Cardiac muscle cell (in vitro differentiated cells and primary cell): ENCODE measurements at regions not wholly inside any gene's neighbourhood (a gene's known extent, or its start where the extent isn't known, plus 50 kb on each side); places are given as distances from the start of the nearest gene placed in this dataset.

Source experiments
- DNase-seq, 2 donors: peaks; one replicate each; pipeline versions ENCODE4 v3.0.0 to v3.0.0-alpha.2; 2010 to 2017; ENCODE audit warnings: low read depth in 1 of 2, low spot score in 1 of 2
- H3K27ac ChIP-seq: fragments of 200-600 bp; sonication (generic); 2 replicates; pipeline ENCODE4 v1.5.1; 2016
- H3K27me3 ChIP-seq: fragments of 200-600 bp; sonication (generic); 2 replicates; pipeline ENCODE4 v1.6.0; 2016; ENCODE audit warnings: control low read depth
- H3K36me3 ChIP-seq: fragments of 200-600 bp; sonication (generic); 2 replicates; pipeline ENCODE4 v1.5.1; 2016; ENCODE audit warnings: control low read depth
- H3K4me1 ChIP-seq: fragments of 200-600 bp; sonication (generic); 2 replicates; pipeline ENCODE4 v1.8.1; 2017; ENCODE audit warnings: low read depth, mild to moderate bottlenecking, mixed run types
- H3K4me3 ChIP-seq: fragments of 200-600 bp; sonication (generic); 2 replicates; pipeline ENCODE4 v1.5.1; 2016; ENCODE audit warnings: mild to moderate bottlenecking
- H3K9me3 ChIP-seq: fragments of 200-600 bp; sonication (generic); 2 replicates; pipeline ENCODE4 v1.5.1; 2017; ENCODE audit warnings: low read depth, mild to moderate bottlenecking, control low read depth
- TF ChIP-seq, protein P1 (sequence below): IDR thresholded peaks from 2 replicates; pipeline ENCODE4 v1.5.1; 2012; ENCODE audit warnings: low read depth, mild to moderate bottlenecking, low read length

DNA sequence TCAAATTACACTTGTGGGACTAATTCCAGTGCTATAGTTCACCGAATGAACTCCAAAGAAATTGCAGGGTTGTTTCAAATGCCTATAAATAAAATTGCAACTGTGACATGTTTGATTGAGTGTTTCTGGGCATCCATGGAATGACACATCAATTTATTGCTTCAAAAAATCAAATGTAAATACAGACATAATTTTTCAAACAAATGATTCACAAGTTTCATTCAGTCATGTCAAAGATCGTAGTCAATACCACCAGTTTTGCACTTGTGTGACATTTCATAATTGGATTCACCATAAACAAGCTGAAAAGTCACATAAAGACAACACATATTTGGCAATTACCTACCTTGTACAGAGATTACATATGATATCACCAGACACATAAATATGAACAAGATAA lies 350.8 kb downstream of the CDH2 start:
- Histone ChIP-seq H3K4me3 (no peak overlapping the region), H3K9me3 (no peaks in the 10 kb centered on the region), H3K27ac (no peak overlapping the region), H3K36me3 (no peaks in the 10 kb centered on the region), H3K4me1 (no peaks in the 10 kb centered on the region), H3K27me3 (no peaks in the 10 kb centered on the region)
- no peak for DNase-seq
- TF ChIP-seq, protein P1, sequence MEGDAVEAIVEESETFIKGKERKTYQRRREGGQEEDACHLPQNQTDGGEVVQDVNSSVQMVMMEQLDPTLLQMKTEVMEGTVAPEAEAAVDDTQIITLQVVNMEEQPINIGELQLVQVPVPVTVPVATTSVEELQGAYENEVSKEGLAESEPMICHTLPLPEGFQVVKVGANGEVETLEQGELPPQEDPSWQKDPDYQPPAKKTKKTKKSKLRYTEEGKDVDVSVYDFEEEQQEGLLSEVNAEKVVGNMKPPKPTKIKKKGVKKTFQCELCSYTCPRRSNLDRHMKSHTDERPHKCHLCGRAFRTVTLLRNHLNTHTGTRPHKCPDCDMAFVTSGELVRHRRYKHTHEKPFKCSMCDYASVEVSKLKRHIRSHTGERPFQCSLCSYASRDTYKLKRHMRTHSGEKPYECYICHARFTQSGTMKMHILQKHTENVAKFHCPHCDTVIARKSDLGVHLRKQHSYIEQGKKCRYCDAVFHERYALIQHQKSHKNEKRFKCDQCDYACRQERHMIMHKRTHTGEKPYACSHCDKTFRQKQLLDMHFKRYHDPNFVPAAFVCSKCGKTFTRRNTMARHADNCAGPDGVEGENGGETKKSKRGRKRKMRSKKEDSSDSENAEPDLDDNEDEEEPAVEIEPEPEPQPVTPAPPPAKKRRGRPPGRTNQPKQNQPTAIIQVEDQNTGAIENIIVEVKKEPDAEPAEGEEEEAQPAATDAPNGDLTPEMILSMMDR = no peak

DNA sequence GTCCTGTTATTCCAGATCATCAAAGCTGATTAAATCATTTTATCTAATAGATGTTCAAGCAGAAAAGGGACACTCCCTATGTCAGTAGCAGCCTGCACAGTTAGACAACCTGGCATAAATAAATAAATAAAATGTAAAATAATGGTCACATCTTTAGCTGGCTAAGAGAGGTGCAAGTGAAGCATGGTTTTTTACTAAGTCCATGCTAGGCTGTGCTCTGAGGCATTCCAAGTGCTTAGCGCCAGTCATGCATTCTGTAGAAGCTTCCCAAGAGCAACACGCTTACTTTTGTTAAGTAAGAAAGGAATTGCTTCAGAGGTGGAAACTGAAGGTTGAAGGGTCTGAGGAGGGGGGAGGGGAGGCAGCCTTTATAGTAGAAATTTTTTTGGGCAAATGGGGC lies 351.2 kb downstream of the CDH2 start:
- no peaks in the 10 kb centered on the region for H3K36me3 ChIP-seq
- H3K4me1 ChIP-seq = no peaks in the 10 kb centered on the region
- peak in 1 of 2 donors; percentile 20 for DNase-seq
- no peak overlapping the region for H3K27ac ChIP-seq
- TF ChIP-seq, protein P1 = no peak
- no peaks in the 10 kb centered on the region for H3K9me3 ChIP-seq
- H3K4me3 ChIP-seq = no peak overlapping the region
- H3K27me3 ChIP-seq = no peaks in the 10 kb centered on the region

DNA sequence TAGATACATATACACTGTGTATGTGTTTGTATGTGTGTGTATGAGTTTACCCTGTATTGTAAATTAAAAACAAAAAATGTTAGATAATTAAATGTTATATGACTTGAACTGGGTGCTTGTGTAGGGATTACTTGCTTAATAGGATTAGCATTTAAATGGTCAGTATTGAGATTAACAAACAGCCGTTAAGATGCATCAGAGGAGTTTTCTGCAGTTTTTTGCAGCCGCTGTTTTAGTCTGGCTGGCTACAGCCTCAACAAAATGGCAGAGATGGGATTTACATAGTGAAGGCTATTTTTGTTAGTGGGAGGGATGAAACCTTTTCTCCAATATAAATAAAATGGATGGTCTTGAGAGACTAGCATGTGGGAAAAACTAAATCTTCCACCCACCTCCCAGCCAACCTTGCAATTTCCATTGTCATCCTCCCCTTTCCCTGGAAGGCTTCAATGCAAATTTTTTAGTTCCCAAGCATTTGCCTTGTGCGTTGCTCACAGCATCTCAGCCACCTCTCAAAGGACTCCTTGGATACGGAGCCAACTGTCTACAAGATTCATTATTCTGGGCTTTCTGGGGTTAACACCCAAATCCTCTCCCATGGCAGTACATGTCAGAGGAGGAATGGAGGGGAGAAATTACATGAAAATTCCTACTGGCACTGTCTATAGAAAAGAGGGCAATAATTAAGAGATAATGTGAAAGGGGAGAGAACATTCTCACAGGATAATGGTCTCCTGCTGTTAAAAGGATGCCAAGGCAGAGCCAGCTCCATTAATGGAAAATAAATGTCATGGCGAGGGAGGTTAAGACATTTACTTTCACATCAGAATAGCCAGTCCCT lies 351.9 kb downstream of the CDH2 start:
- Histone ChIP-seq H3K27me3 (no peaks in the 10 kb centered on the region), H3K4me1 (no peaks in the 10 kb centered on the region), H3K9me3 (no peaks in the 10 kb centered on the region), H3K27ac (no peak overlapping the region), H3K4me3 (no peak overlapping the region), H3K36me3 (no peaks in the 10 kb centered on the region)
- TF ChIP-seq, protein P1 = no peak
- DNase-seq = no peak

DNA sequence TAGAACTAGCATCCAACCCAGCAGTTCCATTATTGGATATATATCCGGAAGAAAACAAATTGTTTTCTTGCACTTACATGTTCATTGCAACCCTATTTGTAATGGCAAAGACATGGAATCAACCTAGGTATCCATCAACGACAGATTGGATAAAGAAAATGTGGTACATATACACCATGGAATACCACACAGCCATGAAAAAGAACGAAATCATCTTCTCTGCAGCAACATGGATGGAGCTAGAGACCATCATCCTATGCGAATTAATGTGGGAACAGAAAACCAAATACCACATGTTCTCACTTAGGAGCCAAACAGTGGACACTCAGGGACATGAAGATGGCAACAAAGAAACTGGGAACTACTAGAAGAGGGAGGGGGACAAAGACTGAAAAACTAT lies 352.7 kb downstream of the CDH2 start:
- Histone ChIP-seq H3K36me3 (no peaks in the 10 kb centered on the region), H3K9me3 (no peaks in the 10 kb centered on the region), H3K27ac (no peak overlapping the region), H3K27me3 (no peaks in the 10 kb centered on the region), H3K4me3 (no peak overlapping the region), H3K4me1 (no peaks in the 10 kb centered on the region)
- TF ChIP-seq, protein P1 = no peak
- DNase-seq = no peak

DNA sequence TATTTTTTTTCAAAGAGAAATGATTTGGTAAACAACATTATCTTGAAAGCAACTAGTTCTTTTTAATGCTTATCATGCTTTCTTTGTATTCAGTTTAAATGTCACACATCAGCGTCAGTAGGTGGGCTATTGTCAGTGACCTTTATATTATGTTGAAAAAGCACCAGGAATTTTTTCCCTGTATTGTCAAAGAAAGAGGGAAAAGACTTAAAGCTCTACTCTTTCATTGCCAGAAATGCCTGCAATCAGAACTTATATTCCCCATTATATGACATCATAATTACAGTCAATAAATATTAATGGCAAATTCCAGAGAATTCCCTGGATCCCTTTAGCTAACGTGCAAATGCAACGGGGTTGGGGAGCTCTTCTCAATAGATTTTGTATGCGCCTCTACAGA lies 353.9 kb downstream of the CDH2 start:
- H3K4me1 ChIP-seq = no peaks in the 10 kb centered on the region
- H3K9me3 ChIP-seq = no peaks in the 10 kb centered on the region
- no peak overlapping the region for H3K4me3 ChIP-seq
- no peak for DNase-seq
- no peaks in the 10 kb centered on the region for H3K27me3 ChIP-seq
- TF ChIP-seq, protein P1 = no peak
- no peaks in the 10 kb centered on the region for H3K36me3 ChIP-seq
- no peak overlapping the region for H3K27ac ChIP-seq
